NCI-H1105 (cell line): ENCODE measurements at regions not wholly inside any gene's neighbourhood (a gene's known extent, or its start where the extent isn't known, plus 50 kb on each side); places are given as distances from the start of the nearest gene placed in this dataset.

Experiments used
- DNase-seq: peaks from one replicate; lab custom pipeline; 2025; lab: John Stamatoyannopoulos, UW

DNA sequence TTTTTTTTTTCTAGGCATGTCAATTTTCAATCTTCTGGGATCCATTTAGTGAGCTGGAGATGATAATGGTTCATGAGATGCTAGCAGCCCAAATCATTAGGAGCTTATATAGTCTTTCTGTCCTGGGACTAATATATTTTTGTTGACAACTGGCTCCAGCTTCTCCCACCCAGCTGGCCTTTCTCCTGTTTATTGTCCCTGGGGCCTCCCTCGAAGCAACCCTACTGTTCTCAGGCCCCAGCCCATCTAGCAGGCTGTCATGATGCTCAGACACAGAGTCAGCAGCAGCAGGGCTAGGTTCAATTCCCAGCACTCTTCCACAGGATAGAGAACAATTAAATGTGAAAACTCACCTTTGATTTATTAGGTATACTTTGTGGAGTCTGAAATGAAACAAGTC lies 127.6 kb upstream of the MID1 start:
- no peak for DNase-seq

GRCh38 chrX:10749113-10749512 lies 128.7 kb upstream of the MID1 start:
- DNase-seq, result no peak

GRCh38 chrX:10750581-10750980 lies 130.2 kb upstream of the MID1 start:
- DNase-seq, result no peak

DNA sequence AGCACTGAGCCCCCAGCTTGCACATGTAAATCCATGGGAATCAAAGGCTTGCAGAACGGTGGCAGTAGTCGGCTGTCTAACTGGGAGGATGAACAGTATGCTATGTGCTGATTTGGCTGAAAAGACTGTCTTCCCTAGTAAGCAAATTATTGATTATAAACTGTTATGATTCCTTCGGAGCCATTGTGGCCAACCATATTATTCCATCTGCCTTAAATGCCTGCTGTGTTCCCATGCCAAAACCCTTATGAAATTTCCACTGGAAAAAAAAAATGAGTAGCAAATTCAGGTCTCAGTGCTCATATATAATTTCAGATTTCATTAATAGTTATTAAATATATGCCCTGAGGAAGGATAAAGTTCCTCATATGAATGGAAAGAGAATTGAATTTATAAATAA lies 132.7 kb upstream of the MID1 start:
- no peak for DNase-seq

GRCh38 chrX:10754445-10754844 lies 134.1 kb upstream of the MID1 start:
- no peak for DNase-seq

DNA sequence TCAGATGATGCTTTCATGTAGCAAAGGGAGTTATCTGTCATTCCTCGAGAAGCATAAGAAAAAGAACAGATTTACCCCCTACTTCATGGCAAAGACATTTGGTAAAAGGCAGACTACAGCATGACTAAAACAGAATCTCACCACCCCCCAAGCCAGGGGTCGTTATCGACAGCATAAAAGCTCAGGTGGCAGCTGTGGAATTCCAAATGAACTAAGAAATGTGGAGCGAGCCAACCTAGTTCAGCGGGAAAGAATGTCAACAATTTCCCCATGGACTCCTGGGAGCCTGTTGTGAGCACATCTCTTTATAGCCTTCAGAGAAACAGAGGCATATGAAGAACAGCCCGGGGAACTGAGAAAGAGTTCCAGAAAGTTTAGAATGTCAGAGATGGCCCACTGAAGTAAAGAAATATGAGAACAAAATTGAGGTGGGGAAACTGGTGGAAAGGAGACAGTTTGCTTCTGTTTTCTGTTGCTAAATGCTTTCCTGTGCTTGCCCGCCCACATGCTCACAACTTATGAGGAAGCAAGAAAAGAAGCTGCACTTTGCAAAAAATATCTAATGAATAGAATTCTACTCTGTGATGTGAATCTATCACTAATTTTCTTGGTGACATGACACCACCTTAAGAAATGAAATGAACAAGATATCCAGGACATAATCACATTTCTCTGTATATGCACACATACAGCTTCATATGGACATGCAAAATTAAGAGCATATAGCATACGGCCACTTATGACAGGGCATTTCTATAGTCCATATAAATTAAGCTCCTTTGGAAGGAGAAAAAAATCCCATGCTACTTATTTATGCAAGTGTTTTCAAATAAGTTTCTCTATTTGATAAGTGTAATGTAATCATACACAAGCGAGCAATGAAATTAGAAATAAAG lies 135.3 kb upstream of the MID1 start:
- DNase-seq, result no peak

DNA sequence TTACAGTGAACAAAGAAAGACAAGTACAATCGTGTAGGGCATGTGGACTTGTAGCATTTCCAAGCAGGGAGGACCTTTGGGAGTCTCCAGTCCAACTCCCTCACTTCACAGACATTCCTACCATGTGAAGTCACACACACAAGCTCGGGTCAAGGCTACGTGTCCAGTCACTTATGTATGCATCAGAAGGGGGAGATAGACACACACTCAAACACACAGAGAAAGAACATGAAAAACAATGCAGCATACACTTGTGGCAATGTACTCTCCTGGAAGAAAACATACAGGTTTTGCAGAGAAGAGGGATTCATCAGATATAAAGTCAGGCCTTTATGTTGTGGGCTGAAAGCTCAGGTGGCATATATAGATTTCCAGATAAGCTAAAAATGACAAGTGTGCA lies 136.1 kb upstream of the MID1 start:
- DNase-seq, result no peak

DNA sequence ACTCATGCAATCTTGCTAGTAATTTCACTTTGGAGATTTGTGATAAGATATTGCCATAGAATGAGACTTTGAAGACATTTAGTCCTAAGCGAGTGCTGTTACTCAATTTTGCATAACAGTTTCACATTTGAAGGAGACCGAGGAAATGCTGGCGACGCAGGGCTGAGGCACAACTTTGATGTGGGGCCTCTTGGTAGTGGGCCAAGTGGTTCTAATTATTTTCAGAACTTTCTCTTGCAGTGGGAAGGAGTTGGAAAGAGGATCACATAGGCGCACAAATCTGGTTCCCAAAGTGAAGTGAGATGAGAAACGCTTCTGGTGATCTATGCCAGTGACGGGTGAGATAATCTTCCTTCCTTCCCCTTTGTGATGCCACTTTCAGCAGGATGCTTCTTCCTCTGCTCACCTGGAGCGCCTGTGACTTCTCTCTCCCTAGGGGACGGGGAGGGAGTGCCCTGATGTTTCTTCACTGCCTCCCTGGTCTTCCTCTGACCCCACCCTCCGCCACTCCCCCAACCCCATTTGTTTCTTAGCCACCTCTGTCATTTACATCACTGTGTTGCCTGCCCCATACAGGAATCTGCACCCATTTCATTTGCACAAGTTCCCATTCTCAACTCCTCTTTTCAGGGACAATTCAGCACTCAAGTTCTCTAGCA lies 138.9 kb upstream of the MID1 start:
- DNase-seq, result no peak

DNA sequence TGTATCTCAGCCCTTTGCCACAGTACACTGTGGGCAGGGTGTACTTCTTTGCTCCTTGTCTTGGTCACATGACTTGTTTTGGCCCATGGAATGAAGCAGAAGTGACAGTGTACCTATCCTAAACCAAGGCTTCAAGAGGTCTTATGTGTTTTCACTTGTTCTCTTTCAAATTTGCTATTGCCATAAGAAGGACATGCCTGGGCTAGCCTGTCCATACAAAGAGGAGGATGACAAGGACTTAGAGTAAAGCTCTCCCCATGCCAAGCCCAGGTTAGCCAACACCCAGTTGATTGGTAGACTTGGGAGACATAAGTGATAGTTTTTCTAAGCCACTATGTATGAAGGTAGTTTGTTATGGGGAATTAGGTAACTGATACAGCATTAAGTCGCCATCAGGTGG lies 141.1 kb upstream of the MID1 start:
- no peak for DNase-seq

DNA sequence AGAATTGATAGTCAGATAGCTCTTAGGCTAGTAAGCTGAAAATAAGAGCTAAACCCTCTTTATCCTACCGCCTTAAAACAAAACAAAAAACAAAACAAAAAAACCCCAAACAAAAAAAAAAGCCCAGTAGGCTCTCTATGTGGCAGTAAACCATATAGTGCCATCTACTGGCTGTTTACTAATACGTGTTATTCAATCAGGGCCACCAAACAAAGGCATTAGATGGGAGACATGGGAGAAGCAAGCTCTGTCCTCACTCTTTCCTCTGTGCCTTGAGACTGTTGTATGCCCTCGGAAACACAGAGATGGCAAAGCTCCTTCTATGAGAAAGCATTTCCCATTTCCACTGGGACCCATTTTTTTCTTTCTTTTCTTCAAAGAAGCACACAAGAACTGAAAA lies 148.8 kb upstream of the MID1 start:
- DNase-seq, result peak; percentile 57

DNA sequence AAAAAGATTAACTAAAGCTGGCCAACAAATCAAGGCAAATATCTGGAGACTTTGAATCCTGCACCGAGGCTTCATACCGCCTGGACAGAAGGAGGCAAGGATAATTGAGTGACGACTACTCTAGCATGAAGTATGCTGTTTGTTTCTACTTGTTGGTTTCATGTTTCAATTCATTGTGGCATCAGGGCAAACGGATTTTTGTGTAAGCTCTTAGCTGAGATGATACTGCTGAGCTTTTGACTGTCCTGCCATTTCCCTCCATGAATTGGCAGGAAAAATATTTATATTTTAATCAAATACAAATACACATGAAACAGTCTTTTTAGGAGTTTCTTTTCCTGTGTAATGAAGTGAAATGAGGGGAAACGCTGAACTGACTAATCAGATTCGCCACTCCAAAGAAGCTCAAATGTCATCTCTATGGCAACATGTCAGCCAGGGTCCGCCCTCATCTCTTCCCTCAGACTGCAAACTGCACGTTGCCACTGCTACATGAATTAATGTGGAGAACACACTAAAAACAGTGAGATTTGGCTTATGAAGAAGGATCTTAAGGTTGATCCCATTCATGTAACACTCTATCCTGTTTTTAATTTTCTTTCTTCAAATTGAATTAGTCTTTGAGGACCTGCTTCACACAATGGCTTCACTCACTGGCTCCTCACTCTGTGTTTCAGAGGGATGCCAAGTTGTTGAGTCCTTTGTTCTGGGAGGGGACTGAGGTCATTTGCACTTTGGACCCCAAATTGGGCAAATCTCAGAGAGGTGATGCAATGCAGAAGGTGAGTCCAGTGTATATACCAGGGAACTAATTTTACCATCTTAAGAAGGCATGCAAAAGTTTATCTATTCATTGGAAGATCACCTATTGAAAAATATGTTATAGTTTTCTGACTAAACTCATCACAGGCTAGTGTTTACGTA lies 149.6 kb upstream of the MID1 start:
- DNase-seq, result peak; percentile 45

GRCh38 chrX:10773318-10773717 lies 152.9 kb upstream of the MID1 start:
- no peak for DNase-seq

DNA sequence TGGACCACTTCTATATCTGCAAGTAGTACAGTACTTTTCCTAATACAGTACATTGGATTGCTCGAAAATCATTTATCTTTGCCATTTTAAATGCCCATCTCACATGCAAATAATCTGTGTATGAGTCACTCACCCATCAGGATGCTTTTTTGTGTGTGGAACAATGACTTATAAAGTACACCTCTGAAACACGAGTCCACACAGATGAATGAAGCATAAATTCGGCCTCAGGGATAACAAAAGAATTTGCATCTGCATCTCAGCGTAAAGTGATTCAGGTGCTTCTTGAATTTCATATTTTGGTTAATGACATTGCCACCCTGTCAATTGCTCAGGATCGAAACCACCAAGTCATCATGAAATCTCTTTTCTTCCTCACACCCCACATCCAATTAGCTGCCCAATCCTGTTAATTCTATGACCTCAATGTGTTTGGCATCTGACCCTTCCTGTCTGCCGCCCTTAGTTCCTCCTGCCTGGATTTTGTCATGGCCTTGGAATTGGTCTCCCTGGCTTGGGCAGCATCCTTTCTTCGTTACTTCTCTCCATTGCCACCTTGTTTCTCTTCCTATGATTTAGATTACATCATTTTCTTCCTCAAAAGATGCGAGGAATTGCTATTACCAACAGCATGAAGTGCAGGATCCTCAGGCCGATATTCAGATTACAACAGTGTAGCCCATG lies 161.6 kb upstream of the MID1 start:
- DNase-seq, result no peak

- no peak for DNase-seq
Observed at GRCh38 chrX:10783451-10783995, 163.1 kb upstream of the MID1 start.

DNA sequence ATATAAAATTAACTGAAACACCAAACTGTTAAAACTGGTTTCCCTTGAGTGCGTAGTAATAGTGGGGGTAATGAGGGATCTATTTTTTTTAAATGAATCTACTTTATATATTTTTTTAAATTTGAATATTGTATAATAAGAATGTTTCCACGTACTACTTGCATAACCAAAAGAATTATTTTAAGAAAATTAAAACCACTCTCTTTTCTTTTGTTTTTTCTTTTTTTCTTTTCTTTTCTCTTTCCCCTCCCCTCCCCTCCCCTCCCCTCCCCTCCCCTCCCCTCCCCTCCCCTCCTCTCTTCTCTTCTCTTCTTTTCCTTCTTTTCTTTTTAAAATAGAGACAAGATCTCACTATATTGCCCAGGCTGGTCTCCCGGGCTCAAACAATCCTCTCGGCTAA lies 166.9 kb upstream of the MID1 start:
- DNase-seq, result no peak

GRCh38 chrX:10794203-10794630 lies 173.8 kb upstream of the MID1 start:
- DNase-seq, result no peak

GRCh38 chrX:10795721-10796120 lies 175.3 kb upstream of the MID1 start:
- DNase-seq, result no peak

DNA sequence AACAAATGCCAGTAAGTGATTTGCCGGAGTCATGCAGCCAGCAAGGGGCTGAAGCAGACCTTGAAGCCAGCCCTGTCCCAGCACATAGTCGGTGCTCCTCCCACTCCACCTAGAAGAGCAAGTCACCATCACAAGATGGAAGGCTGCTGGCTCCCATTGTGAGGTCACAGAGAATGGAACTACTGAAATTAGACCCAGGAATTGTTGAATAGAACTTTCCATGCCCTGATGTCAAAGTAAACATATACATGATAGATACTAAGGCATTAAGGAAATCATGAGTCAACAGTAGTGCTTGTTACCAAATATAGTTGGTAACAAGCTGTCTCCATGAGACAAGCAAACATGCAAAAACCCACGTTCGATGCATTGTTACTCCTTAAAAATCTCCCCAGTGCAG lies 177.1 kb upstream of the MID1 start:
- no peak for DNase-seq

GRCh38 chrX:10798041-10798440 lies 177.7 kb upstream of the MID1 start:
- no peak for DNase-seq

DNA sequence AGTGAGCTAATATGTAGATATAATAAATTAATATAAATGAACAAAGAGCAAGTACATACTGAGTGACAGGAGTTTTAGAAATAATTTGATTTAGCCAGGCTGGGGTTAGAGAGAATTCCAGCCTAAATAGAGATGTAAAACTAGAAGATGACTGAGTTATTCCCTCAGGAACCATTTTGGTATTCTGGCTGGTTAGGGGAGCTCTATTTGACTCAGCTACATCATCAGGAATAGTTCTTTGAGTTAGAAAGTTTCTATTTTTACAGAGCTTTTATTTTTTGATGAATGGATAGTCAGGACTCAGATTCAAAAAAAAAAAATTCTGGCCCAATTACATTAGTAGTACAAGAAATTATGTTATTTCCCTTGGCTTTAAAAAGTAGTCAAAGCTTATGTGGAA lies 180.4 kb upstream of the MID1 start:
- no peak for DNase-seq

- DNase-seq, result no peak
Observed at GRCh38 chrX:10811111-10811510, 190.7 kb upstream of the MID1 start.

DNA sequence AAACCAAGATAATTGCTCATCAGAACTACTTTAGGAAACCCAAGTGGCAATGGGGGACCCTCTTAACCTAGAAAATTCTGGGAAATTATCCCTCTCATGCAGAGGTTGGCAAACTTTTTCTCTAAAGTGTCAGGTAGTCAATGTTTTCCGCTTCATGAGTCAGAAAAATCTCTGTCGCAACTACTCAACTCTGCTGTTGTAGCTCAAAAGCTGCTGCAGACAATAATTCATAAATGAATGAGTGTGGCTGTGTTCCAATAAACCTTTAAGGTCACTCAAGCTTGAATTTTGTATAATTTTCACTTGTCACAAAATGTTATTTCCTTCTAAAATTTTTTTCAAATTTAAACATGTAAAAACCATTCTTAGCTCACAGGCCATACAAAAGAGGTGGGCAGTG lies 193.4 kb upstream of the MID1 start:
- no peak for DNase-seq
